ENCODE measurements at regions not wholly inside any gene's neighbourhood (a gene's known extent, or its start where the extent isn't known, plus 50 kb on each side); places are given as distances from the start of the nearest gene placed in this dataset.

GRCh38 chr2:161101406-161101805 is 58.8 kb upstream of the TANK start:
- H3K9me2 ChIP-seq (ENCODE audit: insufficient read depth) = no peaks in the 10 kb centered on the region
- no peak overlapping the region for H3K27ac Mint-ChIP-seq
- no peak for ATAC-seq
- no peak overlapping the region for H3K4me3 Mint-ChIP-seq
- no peaks in the 10 kb centered on the region for H3K79me2 ChIP-seq (replicated peaks; ENCODE audit: insufficient read depth)
- no peak overlapping the region for H3K4me3 ChIP-seq
- no peaks in the 10 kb centered on the region for H3K27me3 ChIP-seq (ENCODE audit: insufficient read depth)
- peak; percentile 16 for DNase-seq (ENCODE audit: low spot score)
- no peaks in the 10 kb centered on the region for H4K20me1 ChIP-seq (replicated peaks; ENCODE audit: insufficient read depth)
- H2AFZ ChIP-seq = peak overlapping the region; percentile 40; the same call in 1 of the 2 replicates
- 0 out of 2 replicates have a peak overlapping the region, but pooled peaks have one; percentile 30 for H3K27ac ChIP-seq (ENCODE audit: low read depth)
- peaks cover 9% of the 10 kb centered on the region for H3K4me1 Mint-ChIP-seq
- no peak overlapping the region for H3K4me2 ChIP-seq
- H3K36me3 ChIP-seq (ENCODE audit: insufficient read depth) = no peaks in the 10 kb centered on the region
- no peaks in the 10 kb centered on the region; the same call in 2 of the 3 replicates for H3K36me3 Mint-ChIP-seq (ENCODE audit: low read depth)
- H3K9me3 Mint-ChIP-seq = peaks cover 8% of the 10 kb centered on the region; the same call in 2 of the 3 replicates
- no peak for TF ChIP-seq STAT1 (IDR thresholded peaks at IDR 0.05; ENCODE audit: unreplicated experiment)
- TF ChIP-seq CTCF (conservative IDR thresholded peaks at IDR 0.05; ENCODE audit: low read depth in 2 of 2) = no peak
- no peak for TF ChIP-seq POLR2AphosphoS5 (IDR thresholded peaks at IDR 0.05; ENCODE audit: low read depth)
- no peak for TF ChIP-seq ETS1 (IDR thresholded peaks at IDR 0.05)
- no peak for TF ChIP-seq ZNF114 (CRISPR knock-in tag; IDR thresholded peaks at IDR 0.05)
- no peak for TF ChIP-seq JUNB (IDR thresholded peaks at IDR 0.05; ENCODE audit: unreplicated experiment)
- TF ChIP-seq EZH2phosphoT487 (IDR thresholded peaks at IDR 0.05; ENCODE audit: unreplicated experiment) = no peak
- TF ChIP-seq, protein P1, sequence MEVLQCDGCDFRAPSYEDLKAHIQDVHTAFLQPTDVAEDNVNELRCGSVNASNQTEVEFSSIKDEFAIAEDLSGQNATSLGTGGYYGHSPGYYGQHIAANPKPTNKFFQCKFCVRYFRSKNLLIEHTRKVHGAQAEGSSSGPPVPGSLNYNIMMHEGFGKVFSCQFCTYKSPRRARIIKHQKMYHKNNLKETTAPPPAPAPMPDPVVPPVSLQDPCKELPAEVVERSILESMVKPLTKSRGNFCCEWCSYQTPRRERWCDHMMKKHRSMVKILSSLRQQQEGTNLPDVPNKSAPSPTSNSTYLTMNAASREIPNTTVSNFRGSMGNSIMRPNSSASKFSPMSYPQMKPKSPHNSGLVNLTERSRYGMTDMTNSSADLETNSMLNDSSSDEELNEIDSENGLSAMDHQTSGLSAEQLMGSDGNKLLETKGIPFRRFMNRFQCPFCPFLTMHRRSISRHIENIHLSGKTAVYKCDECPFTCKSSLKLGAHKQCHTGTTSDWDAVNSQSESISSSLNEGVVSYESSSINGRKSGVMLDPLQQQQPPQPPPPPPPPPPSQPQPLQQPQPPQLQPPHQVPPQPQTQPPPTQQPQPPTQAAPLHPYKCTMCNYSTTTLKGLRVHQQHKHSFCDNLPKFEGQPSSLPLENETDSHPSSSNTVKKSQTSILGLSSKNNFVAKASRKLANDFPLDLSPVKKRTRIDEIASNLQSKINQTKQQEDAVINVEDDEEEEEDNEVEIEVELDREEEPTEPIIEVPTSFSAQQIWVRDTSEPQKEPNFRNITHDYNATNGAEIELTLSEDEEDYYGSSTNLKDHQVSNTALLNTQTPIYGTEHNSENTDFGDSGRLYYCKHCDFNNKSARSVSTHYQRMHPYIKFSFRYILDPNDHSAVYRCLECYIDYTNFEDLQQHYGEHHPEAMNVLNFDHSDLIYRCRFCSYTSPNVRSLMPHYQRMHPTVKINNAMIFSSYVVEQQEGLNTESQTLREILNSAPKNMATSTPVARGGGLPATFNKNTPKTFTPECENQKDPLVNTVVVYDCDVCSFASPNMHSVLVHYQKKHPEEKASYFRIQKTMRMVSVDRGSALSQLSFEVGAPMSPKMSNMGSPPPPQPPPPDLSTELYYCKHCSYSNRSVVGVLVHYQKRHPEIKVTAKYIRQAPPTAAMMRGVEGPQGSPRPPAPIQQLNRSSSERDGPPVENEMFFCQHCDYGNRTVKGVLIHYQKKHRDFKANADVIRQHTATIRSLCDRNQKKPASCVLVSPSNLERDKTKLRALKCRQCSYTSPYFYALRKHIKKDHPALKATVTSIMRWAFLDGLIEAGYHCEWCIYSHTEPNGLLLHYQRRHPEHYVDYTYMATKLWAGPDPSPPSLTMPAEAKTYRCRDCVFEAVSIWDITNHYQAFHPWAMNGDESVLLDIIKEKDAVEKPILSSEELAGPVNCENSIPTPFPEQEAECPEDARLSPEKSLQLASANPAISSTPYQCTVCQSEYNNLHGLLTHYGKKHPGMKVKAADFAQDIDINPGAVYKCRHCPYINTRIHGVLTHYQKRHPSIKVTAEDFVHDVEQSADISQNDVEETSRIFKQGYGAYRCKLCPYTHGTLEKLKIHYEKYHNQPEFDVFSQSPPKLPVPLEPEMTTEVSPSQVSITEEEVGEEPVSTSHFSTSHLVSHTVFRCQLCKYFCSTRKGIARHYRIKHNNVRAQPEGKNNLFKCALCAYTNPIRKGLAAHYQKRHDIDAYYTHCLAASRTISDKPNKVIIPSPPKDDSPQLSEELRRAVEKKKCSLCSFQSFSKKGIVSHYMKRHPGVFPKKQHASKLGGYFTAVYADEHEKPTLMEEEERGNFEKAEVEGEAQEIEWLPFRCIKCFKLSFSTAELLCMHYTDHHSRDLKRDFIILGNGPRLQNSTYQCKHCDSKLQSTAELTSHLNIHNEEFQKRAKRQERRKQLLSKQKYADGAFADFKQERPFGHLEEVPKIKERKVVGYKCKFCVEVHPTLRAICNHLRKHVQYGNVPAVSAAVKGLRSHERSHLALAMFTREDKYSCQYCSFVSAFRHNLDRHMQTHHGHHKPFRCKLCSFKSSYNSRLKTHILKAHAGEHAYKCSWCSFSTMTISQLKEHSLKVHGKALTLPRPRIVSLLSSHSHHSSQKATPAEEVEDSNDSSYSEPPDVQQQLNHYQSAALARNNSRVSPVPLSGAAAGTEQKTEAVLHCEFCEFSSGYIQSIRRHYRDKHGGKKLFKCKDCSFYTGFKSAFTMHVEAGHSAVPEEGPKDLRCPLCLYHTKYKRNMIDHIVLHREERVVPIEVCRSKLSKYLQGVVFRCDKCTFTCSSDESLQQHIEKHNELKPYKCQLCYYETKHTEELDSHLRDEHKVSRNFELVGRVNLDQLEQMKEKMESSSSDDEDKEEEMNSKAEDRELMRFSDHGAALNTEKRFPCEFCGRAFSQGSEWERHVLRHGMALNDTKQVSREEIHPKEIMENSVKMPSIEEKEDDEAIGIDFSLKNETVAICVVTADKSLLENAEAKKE (CRISPR knock-in tag; IDR thresholded peaks at IDR 0.05) = no peak
- no peak for TF ChIP-seq REST (IDR thresholded peaks at IDR 0.05; ENCODE audit: unreplicated experiment)
- H3F3A ChIP-seq (replicated peaks; ENCODE audit: low read depth) = no peaks in the 10 kb centered on the region
- H3K4me1 ChIP-seq (ENCODE audit: insufficient read depth) = no peaks in the 10 kb centered on the region
- no peaks in the 10 kb centered on the region for H3K27me3 Mint-ChIP-seq (ENCODE audit: insufficient read depth, low read depth, poor library complexity)
